ENCODE measurements at regions not wholly inside any gene's neighbourhood (a gene's known extent, or its start where the extent isn't known, plus 50 kb on each side); places are given as distances from the start of the nearest gene placed in this dataset.

DNA sequence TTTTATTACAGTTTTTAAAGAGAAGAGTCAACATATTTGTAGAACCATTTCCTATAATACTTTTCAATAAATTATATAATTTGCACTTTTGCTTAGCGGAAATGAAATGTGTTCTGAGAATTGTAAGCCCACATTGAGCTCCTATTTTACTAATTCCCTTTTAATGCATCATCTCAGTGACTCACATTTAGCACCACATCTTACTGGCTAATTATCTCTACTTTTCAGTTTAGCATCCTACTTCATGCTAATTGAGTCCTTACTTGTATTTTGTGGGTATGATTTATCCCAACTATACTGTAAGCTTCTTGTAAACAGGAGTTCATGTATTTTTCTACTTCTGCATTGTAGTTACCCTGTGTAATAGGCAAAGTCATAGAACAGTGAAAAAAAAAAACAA lies 67.5 kb downstream of the TMX1 start:
- DNase-seq, result no peak

DNA sequence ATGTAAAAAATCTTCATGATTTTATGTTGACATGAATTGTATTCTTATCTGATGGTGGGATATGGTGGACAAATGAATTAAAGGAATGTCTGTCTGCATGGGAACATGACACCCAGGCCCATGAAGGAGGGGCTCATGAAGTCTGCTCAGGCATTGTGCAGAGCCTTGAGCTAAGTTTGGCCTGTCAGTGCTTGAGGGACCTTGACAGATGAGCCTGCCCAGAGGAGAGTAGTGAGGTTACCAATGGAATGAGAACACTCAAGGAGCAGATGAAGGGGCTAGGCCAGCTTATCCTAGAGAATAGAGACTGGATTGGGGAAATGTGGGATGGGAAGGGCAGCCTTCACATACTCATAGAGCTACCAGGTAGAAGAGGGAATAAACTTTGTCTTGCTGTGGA lies 68.8 kb downstream of the TMX1 start:
- no peak for DNase-seq

DNA sequence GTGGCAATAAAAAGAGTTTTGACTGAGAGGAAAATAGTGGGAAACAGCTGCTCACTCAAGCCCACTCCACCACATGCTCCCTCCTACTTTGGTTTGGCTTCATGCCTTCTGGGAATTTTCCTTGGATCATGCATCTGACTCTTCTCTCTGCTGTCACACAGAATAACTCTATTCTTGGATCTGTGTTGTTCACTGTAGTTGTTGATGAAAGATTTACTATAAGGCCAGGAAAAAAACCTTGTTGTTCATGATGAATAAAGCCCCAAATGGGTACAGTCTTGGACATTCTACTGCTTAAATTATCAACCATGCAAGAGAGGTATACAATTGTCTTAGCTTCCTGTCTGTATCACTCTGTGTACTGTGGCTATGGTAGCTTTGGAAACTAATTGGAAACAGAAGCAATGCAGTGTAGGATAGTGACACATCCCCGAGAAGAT lies 70.5 kb downstream of the TMX1 start:
- no peak for DNase-seq

DNA sequence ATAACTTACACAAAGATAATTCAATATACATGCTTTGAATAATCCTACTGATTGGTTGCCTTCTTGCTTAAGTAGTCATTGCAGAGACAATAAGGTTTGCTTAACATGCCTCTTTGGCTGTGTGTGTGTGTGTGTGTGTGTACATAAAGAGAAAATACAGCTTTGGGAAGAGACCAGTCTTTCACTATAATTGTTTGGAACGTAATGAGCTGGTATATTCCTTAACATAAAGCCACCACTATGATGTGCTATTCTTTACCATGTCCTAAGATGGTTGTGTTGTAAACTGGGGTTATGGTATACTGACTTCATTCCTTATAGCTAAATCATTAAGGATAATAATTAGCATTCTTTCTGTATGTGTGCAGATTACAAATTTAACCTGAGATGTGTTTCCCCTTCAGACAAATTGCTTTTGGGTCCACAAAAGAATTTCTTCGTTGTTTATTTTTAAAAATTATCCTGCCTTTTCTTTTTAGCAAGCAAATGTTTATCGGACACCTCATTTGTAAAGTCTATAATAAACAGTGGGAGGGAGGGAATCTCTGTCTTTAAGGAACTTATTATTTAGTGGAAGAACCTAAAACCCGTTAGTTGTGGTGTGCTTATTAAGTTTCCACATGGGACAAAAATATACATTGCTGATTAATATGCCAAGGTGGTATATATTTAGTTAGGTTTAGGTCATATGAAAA lies 74.4 kb downstream of the TMX1 start:
- no peak for DNase-seq

DNA sequence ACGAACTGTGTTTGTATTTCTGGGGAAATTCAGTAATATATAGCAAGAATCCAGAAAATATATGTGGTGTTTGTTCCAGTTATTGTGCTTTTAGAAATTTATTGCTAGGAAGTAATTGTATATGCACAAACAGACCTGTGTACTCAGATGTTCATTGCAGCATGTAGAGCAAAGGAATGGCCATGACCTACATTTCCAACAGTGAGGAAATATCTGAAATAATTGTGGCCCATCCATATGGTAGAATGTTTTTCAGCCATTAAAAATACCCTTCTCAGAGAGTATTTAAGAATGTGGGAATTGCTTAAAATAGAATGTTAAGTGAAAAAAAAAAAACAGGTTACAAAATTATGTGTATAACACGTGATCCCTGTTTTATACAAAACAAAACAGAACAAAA lies 77.3 kb downstream of the TMX1 start:
- no peak for DNase-seq

DNA sequence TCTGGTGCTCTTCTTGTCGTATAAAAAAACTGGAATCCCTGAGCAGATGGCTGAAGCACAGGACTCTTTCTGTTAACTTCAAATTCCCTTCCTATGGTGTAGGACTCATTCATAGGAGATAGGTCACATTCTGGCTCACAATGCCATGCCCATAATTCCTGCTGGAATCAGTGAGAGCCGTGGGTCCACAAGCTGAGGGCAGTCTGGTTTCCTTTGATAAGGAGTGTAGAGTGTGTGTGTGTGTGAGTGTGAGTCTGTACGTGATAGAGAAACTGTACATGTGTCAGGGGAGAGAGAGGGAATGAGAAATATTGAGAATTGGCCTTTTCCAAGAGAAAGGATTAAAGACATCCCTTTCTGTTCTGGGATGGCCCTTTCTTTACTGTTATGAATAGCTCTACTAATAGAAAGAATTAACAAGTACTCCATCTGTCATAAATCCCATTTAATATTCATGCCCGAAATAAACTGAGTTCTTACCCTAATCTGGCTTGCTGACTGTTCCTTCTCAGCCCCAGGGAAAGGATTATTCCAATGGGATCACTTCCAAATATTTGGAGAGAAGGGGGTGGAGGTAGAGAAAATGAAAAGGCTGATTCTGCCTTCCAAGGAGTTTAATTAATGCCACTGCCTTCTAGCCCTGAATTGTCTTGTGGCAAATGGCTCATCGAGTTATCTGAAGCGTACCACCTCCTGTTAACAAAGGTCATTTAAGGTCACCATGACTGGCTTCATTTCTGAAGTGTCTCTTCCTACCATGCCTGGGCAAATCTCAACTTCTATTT lies 79.0 kb downstream of the TMX1 start:
- DNase-seq, result no peak

DNA sequence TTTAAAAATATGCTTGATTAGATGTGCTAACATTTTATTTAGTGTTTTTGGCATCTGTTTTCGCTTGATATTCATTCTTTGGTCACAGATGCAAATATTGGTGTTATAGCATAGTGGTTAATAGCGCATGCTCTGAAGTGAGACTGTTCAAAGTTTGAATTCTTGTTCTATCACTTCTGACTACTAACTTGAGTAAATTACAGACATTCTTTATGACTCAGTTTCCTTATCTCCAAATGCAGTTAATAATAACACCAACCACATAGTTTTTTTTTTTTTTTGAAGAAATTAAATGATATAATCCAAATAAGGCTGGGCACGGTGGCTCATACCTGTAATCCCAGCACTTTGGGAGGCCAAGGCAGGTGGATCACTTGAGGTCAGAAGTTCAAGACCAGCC lies 81.0 kb downstream of the TMX1 start:
- DNase-seq, result no peak

DNA sequence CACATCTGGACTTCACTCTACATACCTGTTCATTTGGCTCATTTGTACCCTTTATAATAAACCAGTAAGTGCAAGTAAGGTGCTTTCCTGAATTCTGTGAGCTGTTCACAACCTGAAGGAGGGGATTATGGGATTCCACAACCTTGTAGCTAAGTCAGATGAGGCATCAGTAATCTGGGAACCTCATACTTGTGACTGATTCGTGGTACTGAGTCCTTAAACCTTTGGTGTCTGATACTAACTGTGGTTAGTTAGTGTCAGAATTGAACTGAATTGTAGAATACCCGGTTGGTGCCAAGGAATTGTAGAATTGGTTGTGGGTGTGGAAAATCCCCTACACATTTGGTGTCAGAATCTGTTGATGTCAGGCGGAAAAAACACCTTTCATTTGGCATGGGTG lies 83.4 kb downstream of the TMX1 start:
- DNase-seq, result no peak

DNA sequence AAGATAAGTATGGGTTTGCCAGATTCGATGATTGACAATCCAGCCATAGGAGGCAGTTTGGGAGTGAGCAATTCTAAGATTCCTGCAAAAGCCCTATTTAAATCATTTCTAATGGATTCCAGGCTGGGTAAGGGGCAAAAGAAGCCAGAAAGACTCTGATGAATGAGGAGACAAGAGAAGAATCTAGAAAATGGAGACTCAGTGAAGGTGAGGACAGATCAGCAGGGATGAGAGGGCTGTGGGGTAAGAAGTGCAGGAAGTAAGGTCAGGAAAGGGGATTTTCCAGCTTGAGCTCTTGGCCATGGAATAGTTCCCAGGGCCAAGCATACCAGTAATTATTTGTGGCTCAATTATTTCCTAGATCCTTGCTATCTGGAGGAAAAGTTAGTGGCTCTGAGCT lies 87.3 kb downstream of the TMX1 start:
- no peak for DNase-seq

DNA sequence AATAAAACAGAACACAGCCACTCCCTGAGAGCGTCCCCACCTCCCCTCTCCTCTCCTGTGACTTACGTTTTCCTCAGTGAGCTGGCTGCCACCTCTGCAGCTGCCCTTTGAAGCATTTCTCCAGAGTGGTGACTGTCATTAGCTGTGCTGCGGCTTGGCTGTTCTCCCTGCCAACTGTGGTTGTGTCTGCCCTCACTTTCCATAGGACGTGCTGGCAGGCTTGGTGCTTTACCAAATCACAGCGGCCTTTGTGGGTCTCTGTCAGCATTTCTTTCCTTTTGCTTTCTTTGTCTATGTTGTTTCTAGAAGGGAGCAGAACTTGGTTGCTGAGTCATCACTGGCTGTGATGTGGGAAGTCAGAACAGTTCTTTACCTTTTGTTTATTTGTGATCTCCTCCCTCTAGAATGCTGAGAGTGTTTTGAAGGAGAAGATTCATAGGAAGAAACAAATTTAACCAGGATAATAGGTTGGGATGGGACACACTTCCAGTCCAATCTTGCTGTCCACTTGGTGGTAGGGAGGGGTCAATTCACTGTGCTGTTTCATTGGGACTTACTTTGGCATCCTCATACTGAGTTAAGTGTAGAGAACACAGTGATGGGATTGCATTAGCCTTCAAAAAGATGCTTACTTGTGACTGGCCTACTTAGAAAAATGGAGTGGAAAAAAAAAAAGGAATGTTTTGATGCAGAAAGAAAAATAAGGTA lies 88.2 kb downstream of the TMX1 start:
- peak; percentile 2 to 5 for DNase-seq

DNA sequence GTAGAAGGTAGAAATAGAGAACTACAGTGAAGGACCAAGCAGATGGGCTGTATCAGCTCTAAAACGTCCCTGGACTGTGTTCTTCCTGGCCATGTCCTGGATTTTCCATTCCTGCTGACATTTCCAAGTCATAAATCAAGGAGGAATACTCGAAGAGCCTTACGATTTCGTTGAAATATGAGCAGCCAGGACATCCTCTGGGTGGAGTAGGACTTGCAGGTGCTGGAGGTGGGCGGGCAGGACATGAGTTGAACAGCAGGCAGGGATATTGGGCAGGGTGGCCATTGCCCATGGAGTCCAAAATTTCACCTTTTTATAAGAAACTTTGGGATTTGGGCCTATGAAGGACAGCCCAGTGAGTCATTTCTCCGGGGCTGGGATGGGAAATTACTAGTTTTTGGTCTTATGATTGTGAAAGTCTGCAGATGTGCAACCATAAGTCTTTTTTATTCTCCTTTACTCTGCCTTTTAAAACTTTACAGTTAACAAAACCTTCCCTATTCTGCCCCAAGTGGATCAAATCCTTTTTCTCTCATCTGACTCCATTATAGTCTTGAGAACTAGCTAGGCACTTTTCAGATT lies 88.8 kb downstream of the TMX1 start:
- no peak for DNase-seq

DNA sequence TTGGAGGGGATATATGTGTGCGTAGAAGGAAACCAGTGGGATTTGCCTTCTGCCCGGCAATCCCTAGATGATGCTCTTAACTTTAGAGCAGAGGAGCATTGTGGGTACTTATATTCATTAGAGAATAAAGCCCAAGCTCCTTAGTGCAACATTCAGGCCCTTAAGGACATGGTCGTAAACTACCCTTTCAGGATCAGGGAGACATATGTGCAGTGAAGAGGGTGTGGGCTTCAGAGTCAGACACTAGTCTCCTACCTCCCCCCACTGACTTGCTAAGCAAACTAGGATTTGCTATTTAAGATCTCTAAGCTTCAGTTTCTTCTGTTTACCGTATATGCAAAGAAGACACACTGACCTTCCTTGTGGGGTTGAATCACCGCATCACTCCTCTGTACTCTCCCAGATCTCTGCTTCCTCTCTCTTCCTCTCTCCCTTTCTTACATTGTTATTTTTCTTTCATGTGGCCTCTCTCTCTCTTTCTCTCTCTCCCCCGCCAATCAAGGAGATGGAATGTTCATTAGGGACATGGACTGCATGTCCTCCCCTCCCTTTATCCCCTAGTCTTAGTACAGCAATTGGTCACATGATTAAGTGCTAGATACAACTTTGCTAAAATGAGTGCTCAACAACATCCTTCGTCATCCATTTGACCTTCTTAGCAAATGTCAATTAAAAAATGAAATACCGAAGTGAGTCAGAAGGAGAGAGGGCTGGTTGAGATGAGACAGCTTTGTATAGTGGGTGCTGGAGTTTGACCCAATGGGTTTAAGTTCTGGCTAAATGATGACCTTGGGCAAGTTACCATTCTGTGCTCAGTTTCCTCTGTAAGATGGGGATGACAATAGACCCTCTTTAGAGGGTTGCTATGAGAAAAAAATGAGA lies 91.7 kb downstream of the TMX1 start:
- DNase-seq, result no peak

DNA sequence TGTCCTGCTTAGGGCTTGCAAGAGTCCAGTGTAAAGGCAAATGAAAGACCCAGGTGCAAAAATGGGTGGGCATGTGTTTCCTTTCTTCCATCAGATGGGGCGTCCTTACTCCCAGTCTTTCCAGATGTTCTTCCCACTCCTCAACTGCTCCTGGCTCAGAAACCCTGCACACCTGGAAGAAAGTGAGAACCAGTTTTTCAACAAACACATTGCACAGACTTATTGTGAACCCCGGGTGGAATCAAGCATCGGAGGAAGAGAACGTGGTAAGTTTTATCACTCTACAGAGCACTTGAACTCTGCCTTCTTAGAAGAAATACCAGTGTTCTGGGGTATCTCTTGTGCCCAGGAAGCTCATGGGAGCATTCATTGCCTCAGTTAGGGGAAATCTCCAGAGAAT lies 93.3 kb downstream of the TMX1 start:
- no peak for DNase-seq

DNA sequence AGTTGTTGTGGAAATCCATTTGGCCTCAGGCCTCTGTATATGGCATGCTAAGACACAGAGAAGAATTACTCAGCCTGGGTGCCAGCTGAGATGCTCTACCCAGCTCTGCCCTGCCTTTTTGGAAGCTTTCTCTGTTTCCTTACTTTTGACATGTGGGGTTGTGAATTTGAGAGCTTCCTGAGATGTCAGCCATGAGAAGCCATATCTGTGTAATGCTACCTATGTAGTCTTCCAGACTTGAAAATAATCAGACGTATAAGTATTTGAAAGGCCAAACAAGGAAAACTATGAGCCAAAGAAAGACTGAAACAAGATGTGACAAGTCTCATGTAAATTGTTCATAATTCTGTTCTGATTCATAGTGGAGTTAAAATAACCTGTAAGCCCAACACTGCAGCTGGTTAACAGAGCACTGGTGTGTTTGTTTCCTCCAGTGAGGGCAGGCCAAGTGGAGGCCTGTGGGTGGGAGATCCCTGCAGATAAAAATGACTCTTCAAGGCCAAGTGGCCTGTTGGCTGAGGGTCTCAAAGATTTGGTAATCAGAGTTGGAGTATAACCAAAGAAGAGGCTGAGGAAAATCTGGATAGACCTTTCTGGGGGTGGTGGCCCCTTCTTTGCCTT lies 94.0 kb downstream of the TMX1 start:
- DNase-seq, result no peak

DNA sequence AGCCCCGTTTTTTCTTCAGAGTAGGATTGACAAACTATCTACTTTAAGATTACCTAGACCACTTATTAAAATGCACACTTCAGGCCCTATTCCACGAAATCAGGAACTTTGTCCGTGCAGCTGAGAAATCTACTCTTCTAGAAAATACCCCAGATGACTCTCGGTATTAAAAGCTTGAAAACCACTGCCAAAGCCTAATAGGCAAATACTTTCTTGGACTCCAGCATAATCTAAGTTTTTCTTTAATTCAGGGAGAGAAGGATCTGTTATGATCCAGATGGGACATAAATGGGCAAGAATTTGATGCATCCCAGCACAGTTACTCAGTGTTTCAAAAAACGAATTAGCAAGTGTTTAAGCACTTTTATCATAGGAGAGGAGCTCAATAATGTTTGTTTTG lies 94.5 kb downstream of the TMX1 start:
- no peak for DNase-seq

DNA sequence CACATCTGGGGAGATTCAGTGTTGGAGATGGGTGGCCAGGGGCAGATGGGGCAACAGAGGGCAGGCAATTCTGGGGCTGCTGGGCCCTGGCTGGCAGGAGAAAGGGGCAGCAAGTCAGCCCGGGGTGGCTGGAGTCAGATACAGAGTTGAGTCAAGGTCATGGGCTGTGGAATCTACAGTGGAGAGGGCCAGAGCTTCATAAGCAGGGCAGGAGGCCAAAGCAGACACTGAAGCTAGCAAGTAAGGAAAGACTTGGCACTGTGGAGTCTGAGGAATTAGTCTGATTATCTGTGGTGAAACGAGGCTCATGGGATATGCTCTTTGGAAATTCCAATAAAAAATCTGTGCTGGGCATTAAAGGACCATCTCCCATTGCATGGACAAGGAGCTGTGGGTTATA lies 95.5 kb downstream of the TMX1 start:
- DNase-seq, result no peak

DNA sequence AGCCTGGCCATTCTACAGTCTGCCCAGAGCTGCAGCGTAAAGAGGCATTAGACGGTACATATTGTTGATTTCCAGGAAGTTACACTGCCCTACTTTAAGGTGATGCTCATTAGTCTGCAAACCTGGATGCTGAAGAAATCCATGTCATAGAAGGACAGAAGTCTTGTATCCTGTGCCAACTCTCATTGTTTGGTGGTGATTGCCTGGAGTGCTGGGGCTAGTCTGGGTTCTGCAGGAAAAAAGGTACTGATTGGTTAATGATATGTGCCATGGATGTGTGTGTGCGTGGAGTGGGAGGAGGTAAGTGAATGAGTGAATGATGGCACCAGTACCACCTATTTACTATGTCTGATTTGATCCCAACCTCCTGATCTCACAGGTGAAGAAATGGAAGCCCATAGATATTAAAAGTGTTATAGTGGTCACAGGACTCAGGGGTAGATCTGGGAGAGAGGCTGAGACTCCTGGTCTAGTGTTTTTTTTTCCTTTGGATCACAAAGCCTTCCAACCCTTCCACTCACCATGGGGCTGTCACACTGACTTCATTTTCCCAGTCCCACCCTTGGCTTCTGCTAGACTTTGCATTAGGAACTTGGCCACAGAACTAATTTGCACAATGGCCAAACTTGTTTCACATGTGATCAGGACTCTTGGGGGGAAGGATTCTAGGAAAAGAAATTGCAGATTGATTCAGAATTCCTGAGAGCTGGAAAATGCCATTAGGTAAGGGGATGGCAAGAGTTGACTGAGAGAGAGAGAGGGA lies 96.1 kb downstream of the TMX1 start:
- no peak for DNase-seq

DNA sequence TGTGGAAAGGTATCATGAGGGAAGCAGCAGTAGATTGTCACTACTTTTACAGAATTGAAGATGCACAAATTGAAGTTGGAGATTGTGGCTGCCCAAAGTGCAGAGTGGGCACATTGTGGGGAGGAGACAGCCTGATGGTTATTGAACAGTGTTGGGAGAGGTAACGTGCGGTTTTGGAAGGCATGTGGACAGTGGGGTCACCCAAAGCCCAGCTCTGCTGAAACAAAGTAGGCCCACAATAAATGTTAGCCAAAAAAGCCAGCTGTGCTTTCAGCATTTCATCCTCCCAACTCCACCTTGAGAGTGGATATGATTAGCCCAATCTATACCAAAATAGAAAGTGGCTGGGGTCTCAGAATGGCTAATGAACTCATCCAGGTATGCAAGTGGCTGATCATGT lies 96.7 kb downstream of the TMX1 start:
- no peak for DNase-seq

DNA sequence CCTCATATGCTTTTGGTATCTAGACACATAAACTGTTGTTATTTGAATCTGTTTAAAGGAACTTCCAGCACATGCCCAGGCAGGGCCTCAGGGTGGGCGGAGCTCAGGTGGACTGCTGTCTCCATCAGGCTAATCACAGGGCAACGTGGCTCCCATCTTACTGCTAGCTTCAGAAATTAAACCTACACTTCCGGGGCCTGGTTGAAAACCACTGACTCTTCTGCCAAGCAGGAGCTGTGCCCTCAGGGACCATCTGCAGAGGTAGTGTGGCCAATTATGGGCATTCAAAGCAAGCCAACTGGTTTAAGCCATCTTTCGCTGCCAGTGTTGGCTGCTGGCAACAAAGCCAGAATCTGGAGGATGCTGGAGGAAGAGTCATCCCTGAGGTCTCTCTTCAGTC lies 97.5 kb downstream of the TMX1 start:
- no peak for DNase-seq

DNA sequence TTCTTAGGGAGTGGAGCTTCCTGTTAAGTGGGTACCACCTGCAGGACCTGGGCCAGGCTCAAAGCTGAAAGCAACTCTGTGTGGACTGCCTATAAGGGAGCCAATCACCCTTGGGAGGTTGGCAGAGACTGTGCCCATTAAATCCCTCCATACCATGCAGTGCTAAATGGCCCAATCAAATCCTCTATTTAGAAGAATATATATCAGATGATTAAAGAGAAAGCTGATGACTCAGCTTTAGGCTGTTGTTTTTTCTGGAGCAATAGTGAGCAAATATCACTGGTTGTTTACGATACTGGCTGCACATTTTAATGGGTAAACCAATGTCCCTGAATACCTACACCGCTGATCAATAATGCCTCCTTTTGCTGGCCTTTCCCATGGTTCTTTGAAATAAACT lies 101.3 kb downstream of the TMX1 start:
- DNase-seq, result no peak

DNA sequence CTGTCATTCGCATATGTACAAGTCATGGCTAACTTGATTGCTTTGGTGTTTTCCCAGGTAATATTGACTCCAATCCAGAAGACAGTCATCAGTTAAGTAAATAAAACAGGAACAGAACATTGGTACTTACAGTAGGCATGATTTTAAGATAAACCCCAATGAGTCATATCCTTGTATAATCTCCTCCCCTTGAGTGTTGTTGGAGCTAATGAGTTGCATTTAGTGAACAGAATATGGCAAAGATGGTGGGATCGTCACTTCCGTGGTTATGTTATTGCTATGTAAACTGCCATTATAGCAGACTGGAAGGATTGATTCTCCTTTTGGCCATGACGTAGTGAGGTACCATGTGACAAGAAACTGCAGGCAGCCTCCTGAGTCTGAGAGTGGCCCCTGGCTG lies 102.2 kb downstream of the TMX1 start:
- DNase-seq, result no peak
